GM19240 (cell line): ENCODE measurements at regions not wholly inside any gene's neighbourhood (a gene's known extent, or its start where the extent isn't known, plus 50 kb on each side); places are given as distances from the start of the nearest gene placed in this dataset.
"Not testable (repeated sequence)": the region's sequence is repeated elsewhere in the genome, so short reads cannot be mapped to it uniquely, and the experiment has no call there.

Experiments used
- DNase-seq: peaks from one replicate; pipeline ENCODE4 v3.0.0; 2011; ENCODE audit warnings: low spot score; ENCODE audit not compliant: insufficient read length

GRCh38 chr14:62501021-62501750, 544.1 kb downstream of the KCNH5 start:
- DNase-seq, result no peak

DNA sequence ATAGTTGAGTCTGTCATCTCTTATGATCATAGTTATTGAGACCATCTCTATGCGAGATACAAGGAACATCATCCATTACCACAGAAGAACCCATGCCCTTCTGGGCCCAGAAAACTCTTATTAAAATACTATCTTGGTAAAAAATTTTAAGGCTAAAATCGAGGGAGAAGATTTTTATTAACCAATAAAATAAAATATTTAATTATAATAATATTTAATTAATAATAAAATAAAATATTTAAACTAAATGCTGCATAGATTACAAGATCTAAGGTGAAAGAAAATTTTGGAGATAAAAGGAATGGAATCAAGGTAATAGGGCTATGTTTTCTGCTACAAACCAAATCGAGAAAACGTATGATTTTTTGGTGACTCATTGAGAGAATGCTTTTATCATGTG, 540.2 kb downstream of the KCNH5 start:
- no peak for DNase-seq

- not testable (repeated sequence) for DNase-seq
Observed at GRCh38 chr14:62521309-62521708, 523.9 kb downstream of the KCNH5 start.

- no peak for DNase-seq
Observed at GRCh38 chr14:62528296-62528695, 517.0 kb downstream of the KCNH5 start.

DNA sequence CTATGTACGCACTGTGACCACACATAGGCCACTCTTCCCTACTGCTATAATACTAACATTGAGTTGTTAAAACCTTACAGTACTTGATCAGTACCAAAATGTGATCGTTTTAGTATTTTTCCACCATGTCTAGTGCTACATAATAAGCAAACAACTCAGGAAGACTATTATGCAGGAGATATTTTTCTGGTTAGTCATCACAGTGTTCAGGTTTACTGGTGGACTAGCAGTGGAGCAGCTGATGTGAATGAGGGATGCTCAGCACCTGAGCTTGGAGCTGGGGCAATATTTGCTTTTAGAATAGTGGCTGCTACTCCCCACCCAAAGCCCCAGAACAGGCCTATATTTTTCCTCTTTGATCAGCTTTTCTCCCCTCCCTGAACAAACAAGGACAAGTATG, 513.1 kb downstream of the KCNH5 start:
- no peak for DNase-seq

GRCh38 chr14:62546862-62547474, 498.3 kb downstream of the KCNH5 start:
- DNase-seq, result no peak

GRCh38 chr14:62557416-62557815, 487.8 kb downstream of the KCNH5 start:
- no peak for DNase-seq

DNA sequence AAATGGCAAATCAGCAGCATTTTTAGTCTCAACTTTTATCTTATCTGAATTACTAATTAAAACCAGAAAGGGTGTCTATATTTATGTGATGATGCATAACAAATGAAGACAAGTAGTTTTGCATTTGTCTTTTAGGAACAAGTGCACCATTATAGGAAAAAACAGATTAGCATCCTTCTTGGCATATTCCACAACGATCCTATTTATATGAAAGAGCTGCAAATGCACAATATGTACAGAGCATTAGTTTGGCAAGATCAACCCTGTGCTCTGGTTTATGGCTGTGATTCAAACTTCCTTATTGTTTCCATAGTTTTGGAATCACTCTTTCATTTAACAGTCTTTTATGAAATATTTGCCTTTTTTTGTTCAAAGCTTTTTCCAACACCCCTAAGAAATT, 486.8 kb downstream of the KCNH5 start:
- DNase-seq, result no peak

GRCh38 chr14:62585247-62585646, 460.0 kb downstream of the KCNH5 start:
- no peak for DNase-seq

DNA sequence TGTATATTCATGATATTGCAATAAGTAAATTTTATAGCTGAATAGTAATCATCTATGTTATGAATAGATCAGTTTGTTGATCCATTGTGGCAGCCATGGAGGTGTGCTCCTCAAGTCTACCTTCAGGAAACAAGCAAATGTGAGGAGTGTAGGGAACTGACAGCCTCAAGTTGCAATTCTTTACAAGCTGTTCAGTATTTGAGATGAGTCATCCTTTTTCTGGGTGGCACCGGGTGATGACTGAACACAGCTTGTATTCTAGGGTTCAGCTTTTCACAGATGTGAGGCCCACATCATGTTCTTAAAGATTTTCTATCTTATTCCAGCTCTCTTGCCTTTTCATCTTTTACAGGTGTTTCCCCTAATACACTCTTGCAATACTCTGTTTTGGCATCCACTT, 452.4 kb downstream of the KCNH5 start:
- DNase-seq, result no peak

DNA sequence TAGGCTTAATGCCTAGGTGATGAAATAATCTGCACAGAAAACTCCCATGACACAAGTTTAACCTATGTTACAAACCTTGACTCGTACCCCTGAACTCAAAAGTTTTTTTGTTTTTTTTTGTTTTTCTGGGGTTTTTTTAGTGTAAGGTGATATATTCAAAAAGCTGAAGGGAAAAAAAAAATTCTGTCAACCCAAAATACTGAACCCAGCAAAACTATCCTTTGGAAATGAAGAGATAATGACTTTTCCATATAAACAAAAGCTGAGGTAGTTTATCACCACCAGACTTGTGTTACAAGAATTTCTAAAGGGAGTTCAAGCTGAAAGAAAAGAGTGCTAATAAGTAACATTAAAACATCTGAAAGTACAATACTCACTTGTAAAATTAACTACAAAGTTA, 448.1 kb downstream of the KCNH5 start:
- no peak for DNase-seq

DNA sequence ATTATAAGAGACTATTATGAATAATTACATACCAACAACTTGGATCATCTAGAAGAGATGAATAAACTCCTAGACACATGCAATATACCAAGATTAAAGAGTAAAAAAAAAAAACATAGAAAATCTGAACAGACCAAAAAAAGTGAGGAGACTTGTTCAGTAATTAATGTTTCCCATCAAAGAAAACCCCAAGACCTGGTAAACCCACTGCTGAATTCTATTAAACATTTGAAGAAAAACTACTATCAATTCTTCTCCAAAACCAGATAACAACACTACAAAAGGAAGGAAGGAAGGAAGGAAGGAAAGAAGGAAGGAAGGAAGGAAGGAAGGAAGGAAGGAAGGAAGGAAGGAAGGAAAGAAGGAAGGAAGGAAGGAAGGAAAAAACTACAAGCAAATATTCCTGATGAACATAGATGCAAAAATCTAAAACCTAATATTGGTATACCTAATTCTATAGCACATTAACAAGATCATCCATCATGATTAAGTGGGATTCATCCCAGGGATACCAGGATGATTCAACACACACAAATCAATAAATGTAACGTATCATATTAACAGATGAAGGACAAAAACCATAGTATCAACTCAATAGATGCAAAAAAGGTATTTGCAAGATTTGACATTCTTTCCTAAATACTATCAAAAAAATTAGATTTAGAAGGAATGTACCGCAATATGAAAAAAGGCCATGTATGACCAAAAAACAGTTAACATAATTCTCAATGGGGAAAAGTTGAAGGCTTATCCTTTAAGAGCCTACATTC, 445.5 kb downstream of the KCNH5 start:
- DNase-seq, result no peak

DNA sequence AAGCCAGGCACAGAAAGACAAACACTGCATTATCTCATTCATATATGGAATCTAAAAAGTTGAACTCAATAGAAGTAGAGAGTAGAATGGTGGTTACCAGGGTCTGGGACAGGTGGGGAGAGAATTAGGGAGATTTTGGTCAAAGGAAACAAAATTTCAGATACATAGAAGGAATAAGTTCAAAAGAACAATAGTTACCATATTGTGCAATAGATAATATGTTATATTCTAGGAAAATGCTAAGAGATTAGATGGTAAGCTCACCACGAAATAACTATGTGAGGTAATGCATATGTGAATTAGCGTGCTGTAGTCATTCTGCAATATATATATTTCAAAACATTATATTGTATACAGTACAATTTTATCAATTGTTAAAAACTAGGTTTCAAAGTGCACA, 442.5 kb downstream of the KCNH5 start:
- DNase-seq, result no peak

DNA sequence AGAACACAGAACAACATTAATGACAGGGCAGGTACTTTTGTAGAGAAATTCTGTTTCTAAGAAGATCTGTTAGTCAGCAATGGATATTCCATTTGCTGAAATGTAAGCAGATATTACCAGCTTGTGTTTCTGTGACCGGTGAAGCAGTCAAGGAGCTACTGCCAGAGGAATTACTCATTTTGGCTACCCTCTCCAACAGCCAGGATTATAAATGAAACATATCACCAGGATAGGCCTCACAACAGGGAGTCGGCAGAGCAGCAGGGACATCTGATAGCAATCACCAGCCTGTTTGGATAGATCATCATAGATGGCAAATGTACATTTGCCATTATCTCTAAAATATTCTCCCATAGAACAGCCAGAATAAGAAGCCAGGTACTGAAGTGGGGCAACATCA, 440.7 kb downstream of the KCNH5 start:
- no peak for DNase-seq

- no peak for DNase-seq
Observed at GRCh38 chr14:62614122-62614521, 431.1 kb downstream of the KCNH5 start.

- no peak for DNase-seq
Observed at GRCh38 chr14:62616668-62617067, 428.6 kb downstream of the KCNH5 start.

DNA sequence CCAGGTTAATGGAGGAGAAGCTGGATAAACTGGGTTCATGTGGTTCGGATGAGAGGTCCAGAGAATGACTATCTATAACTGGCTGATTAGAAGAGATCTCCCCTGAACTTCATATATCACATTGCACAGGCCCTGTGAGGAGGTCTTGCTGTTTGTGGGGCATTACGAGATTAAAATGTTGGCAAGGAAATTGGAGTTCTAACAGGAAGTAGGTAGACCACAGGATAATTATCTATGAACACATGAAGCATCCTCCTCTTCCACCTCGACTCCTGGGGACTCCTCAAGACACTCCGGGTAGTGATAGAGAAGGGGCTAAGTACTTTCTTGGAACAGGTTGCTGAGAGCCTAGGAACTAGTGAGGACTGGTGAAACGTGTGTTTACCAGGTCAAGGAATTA, 418.8 kb downstream of the KCNH5 start:
- no peak for DNase-seq

DNA sequence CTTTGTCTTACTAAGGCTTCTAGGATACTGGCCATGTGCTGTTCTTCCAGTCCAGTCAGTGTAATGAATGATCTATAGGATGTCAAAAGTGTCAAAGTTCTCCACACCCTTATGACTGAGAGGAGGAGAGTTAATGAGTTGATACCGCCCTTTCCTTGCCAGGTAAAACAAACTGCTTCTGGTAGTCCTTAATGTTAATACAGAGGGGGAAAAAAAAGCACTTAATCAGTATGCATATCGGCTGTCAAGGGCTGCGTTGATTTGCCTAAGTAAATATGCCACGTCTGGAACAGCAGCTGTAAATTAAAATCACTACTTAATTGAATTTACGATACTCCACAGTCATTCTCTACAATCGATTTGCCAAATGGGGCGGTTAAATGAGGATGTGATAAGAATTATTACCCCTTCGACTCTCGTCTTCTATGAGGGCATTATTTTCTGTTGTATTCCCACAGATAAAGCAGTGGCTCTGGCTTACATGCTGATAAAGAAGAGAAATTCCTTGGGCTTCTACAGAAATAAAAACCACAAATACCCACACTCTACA, 416.0 kb downstream of the KCNH5 start:
- DNase-seq, result no peak

GRCh38 chr14:62631176-62631575, 414.1 kb downstream of the KCNH5 start:
- DNase-seq, result no peak

DNA sequence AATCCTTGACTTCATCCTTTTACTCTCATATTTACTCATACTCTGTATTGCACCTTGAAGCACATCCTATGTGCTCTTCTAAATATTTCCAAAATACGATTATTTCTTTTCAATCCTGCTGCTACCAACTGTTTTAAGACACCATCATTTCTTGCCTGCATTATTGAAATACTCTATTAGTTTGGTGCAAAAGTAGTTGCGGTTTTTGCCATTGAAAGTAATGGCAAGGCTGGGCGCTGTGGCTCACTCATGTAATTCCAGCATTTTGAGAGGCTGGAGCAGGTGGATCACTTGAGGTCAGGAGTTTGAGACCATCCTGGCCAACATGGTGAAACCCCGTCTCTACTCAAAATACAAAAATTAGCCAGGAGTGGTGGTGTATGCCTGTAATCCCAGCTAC, 412.5 kb downstream of the KCNH5 start:
- DNase-seq, result no peak

DNA sequence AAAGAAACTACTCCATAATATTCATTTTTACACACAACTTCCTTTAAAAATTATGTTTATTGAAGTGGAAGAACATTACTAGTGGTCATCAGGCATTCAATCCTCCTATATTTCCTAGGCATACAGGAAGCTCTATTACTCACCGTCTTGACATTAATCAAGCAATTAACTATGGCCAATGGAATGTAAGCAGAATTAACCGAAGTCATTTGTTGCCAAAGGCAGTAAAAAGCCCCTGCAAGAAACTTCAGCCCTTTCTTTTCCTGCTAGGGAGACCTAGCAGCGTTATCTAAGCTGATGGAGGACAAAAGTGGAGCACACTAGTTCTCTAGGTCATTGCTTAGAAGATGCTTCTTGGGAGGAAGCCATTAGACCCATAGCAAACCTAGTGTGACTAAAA, 399.6 kb downstream of the KCNH5 start:
- DNase-seq, result no peak
